HG02943 (cell line): ENCODE measurements at regions not wholly inside any gene's neighbourhood (a gene's known extent, or its start where the extent isn't known, plus 50 kb on each side); places are given as distances from the start of the nearest gene placed in this dataset.

Experiments used
- ATAC-seq: cut with Tn5 transposase; IDR thresholded peaks from one replicate; pipeline ENCODE4 v1.9.1; 2021; ENCODE audit warnings: mild to moderate bottlenecking, low read depth, moderate library complexity; ENCODE audit not compliant: unreplicated experiment

DNA sequence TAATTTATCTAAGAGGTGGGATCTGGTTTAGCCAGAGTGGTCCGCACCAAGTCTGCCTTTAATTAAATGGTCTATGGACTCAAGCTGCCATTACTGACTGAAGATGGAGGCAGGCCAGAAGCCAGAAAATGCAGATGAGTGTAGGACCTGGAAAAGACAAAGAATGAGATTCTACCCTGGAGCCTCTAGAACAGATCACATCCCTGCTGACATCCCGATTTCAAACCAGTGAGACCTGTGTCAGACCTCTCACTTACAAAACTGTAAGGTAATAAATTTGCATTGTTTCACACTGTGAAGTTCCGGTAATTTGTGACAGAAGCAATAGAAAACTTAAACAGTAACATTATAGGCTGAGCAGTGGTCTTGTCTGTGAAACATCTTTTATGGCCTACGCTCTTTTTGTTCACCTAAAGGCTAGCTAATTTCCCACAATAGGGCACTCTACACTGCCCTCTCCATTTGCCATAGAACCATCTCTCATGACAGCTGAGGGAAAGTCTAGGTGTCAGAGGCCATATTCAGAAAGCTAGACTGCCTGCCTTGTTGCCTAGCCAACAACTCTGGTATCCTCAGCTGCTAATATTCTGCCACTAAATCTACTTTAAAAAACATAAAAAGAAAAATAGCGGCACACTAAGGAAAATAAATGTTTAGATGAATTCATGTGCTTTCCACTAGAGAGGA, 1396.2 kb upstream of the PIK3C3 start:
- no peak for ATAC-seq

DNA sequence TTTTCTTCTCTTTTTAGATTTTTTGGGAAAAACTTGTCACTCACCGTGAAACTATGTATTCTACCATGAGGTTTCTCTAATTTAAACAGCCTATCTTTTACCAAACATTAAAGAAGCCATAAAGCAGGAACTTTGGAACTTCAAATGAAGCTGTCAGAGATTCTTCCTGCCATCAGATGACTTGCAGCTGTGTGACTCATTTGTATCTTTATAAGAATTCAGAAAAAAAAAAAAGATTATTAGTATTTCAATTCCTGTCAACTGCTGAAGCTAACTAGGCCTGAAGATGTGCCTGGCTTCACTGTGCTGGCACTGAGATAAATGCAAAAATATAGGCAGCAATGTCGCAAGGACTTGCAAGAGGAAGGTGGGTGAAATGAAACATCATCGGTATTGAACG, 1399.1 kb upstream of the PIK3C3 start:
- ATAC-seq: no peak

DNA sequence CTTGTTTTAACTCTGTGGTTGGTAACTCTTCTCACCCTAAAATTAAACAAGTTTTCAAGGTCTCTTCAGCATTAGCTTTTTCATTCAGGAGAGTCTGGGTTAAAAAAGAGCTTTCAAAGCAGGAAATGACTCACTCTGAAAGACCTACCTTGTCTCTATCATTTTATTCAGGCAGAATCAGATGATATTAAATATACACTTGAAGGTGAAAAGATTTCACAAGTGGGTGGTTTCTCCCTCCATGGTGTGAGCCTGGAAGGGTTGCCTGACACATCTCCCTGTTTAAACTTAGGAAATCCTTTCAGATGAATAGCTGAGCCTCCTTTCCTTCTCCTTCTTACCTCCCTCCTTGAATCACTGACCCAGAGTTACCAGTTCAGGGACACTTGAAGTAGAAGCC, 1402.0 kb upstream of the PIK3C3 start:
- no peak for ATAC-seq

DNA sequence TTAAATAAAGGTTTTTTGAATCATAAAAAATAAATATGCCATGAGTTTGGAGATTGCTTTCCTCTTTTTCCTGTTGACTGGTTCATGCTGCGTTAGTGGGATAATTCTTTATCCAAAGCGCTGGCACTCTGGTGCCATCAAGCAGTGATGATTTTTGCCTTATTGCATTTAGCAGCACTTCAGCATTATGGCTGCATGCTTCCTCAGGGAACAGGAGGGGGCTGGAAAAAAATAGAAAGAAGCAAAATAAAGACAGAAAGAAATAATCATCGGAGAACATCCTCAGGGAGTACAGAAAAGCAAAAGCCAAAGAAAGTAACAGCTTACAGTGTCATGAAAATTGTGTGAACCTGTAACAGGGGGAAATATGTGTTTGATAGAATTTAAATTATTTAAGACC, 1408.2 kb upstream of the PIK3C3 start:
- ATAC-seq: no peak

DNA sequence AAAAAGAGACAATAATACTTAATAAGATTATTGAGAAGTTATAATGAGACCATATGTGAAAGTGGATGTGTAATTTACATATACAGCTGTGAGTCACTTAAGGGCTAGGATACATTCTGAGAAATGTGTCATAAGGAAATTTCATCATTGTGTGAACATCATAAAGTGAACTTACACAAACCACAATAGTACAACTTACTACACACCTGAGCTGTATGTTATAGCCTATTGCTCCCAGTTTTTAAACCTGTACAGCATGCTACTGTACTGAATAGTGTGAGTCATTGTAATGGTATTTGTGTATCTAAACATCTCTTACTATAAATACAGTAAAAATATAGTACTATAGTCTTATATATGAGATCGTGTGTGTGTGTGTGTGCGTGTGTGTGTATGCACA, 1420.3 kb upstream of the PIK3C3 start:
- no peak for ATAC-seq

DNA sequence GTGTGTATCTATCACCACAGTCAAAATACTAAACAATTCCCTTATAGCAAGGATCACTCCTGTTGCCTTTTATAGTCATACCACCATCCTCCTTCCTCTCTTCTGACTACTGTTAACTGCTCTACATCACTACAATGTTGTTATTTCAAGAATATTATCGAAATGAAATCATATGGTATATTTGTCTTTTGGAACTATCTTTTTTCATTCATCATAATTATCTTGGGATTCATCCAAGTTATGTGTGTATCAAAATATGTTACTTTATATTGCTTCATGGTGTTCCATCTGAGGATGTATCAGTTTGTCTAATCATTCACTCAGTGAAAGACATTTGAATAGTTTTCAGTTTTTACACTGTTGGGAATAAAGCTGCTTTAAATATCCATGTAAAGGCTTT, 1423.0 kb upstream of the PIK3C3 start:
- ATAC-seq: no peak

DNA sequence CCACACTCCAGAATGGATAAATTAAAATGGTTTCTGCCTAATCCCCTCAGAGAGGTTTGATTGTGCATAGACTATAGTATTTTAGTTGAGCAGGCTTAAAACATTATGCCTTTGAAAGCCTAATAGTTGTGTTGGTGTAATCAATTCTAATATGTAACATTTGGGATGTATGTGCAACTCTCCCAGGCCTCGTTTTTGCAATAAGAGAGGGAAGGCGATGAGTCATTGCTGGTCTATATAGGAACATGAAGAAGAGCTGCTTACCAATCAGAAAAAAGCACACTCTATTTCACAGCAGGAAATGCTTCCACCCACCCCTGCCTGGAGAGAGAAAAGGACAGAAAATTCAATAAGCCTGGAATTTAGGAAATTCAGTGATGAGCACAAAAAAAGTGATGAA, 1424.0 kb upstream of the PIK3C3 start:
- ATAC-seq: no peak

DNA sequence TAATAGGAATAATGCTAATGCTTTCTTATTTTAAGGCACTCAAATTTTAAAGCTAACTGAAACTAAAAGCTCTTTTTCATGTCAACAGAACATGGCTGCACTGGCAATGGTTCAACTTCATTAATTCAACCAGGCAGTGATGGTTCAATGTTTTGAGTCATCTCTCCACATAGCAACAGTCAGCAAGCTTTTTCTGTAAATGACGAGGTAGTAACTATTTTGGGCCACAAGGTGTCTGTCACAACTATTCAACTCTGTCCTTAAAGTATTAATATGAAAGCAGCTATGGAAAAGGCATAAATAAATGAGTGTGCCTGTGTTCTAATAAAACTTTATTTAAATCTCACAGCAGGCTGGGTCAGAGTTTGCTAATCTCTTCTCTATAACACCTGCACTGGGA, 1425.6 kb upstream of the PIK3C3 start:
- no peak for ATAC-seq

DNA sequence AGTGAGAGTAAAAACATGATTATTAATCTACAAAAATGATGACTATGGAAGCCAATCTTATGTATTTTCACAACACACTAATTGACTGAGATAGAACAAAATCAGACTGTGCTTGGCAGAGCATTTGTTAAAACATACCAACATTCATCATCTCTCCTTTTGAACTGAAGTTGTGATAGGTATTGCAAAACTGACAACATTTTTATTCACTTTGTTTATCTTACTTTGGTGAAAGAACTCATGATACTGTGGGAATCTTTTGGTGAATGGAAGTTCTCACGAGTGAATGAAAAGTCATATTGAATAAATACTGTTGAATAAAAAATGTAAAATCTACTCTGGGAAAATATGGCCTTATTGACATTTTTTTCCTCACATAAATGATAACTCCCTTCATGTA, 1430.2 kb upstream of the PIK3C3 start:
- ATAC-seq: no peak

DNA sequence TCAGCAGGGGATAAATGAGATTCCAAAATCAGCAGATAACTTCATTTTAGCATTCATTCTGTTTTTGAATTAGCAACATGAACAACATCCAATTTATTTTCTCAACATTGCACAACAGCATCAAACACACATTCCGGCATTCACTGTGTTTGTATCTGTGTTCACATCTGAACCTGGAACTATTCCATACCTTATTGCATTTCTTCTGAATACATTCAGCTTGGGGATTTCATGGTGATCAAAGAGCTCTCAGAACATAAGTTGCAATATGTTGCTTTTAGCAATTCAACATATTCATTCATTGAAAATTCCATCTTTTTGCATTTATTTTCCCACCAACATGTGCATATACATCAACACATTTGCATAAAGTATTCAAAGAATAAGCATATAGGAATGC, 1431.7 kb upstream of the PIK3C3 start:
- ATAC-seq: no peak

DNA sequence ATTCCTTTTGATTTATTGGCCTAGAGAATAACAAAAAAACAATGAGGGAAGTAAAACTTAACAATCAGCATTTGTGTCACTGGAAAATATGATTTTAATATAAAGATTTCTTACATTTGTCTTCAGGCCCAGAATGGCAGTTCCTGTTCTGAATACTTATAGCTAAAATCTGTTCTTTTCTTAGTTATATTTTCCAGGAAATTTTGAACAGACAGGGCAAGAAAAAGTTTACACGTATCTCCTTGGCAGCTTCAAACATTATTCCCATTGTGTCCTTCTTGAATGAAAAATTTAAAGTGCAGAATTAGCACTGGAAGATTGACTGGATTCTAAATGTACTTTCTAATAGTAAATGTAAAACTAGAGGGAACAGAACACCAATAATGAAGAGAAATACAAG, 1454.0 kb upstream of the PIK3C3 start:
- no peak for ATAC-seq

DNA sequence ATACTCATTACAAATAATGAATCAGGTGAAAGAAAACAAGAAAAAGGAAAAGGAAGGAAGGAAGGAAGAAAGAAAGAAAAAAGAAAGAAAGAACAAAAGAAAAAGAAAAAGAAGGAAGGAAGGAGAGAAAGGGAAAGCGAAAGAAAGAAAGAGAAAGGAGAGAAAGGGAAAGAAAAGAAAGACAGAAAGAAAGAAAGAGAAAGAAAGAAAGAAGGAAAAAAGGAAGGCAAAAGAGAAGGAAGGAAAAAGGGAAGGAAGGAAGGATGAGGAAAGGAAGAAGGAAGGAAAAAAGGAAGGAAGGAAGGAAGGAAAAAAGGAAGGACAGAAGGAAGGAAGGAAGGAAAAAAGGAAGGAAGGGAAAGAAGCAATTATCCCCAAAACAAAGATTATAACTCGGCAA, 1460.4 kb upstream of the PIK3C3 start:
- ATAC-seq: no peak

DNA sequence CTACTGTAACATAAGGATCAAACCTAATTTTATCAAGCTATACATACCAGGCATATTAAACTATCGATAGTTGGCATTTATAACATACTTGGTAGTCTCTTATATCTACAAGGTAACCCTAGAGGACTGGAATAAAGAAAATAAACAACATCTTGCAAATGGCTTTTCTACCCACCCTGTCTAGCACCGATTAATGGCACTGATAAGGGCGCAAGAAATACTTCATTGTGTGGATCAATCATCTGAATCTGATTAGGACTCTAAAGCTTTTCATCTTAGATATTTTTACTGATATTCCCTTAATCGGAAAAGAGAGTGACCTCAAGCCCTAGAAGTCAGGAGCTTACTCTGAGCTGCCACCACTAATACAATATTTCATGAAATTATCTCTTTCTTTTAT, 1461.7 kb upstream of the PIK3C3 start:
- ATAC-seq: no peak

DNA sequence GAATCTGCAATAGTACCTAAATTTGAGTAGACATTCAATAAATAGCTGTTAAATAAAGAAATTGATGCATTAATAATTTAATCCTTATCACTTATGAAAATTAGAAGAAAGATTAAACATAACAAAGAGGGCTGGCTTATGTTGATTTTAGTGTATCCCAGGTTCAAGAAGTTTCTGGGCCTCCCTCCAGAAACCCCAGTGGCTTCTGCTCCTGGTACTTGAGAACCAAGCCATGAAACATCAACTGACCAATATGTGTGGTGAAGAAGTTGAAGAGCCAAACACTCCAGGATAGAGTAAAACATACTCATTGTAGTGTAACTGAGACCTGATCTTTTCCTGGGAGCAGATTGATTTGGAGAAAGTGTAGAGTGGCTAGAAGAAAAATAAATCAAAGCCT, 1465.7 kb upstream of the PIK3C3 start:
- ATAC-seq: no peak

DNA sequence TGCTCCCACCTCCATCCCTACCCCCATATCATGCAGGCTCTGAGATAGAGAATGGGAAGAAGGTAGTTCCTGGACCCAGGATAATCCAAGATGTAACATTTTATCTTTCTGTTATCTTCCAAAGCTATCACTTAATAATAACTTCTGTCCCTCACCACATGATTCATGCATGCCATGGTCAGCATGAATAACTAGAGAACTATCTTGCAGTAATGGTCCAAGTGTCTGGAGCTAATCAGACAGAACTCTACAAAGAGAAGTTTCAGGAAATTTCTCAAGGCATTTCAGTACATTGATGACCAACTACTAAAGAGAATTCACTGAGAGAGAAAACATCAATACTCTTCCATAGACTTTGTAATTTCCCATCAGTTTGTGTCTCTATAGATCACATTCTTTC, 1469.7 kb upstream of the PIK3C3 start:
- ATAC-seq: no peak

DNA sequence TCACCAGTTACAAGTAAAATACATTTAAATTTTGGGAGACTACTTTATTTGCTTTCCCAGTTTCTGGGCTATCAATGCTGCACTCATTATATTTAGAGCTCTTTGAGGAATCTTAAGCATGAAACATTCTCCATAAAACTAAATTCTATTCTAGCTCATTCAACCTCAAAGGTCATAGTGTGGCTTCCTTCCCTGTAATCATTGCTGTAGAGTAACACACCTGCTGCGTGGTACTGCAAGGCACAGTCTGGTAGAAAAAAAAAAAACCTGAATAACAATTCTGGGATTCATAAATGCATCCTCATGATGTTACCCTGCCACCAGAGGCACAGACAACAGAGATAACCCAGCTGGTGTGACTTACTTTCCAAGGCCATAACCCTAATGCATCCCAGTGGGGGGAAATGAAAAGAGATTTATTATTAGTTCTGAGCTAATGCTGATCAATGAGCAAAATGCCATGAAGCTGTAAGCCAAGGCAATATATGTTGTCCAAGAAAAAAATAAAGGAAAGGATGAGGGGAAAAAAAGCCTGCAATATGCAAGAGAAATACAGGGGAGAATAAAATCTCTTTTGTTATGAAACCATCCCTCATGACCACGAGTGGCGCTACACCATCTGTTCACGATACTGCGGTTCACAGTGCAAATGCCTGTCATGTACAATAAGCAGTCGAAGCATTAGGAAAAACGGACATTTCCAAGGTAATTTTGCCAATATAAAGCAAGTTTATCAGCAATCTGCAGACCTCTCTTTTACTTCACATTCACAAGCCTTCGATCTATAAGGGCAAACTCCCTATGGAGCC, 1481.6 kb upstream of the PIK3C3 start:
- ATAC-seq: no peak

DNA sequence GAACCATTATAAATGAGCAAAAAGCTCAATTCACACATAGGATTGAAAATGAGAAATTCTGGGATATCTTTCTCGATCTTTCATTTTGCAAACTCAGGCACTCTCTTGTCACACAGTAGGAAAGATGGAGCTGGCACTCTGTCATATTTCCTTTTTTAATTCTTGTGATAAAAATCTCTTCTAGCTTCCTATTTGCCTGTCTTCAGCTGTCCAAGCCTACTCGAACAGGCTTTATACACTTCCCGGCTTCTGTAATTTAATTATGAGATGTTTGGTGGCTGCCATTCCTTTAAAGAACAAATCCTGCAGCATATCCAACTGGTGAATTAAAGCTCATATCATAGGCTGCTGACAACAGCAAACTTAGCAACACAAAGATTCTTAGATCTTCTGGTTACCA, 1484.3 kb upstream of the PIK3C3 start:
- ATAC-seq: no peak

DNA sequence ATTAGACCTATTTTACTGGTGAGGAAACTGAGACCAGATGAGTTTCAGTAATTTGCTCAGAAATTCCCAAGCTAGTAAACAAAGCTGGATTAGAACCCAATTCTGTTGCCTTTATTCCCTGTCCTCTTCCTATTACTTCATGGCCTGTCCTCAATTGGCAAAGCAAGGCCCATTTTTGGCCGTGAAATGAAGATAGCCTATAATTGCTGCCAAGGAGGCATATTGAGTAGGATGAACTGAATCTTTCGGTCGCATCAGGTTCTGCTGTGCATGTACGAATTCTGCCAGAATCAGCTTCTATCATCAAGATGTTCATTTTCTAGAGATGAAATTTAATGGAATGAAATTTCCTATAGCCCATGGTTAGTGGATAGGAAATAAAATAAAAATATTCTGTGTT, 1485.2 kb upstream of the PIK3C3 start:
- no peak for ATAC-seq

DNA sequence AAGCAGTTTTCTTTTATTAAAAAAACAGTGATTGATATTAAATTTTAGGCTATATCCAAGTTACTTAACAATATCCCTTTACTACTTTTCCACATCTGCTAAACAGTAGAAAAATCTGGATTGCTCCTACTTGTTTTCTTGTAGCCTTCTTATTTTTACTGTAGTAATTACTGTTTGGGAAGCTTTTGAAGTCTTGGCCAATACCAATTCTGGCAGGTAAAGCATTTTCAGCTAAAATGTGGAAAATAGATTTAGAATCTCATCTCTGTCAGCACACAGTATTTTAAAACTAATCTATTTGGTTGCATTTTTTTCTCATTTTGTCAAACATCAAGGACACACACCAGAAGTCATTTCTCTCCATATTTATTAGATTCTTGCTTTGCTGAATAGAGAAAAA, 1485.7 kb upstream of the PIK3C3 start:
- ATAC-seq: no peak

DNA sequence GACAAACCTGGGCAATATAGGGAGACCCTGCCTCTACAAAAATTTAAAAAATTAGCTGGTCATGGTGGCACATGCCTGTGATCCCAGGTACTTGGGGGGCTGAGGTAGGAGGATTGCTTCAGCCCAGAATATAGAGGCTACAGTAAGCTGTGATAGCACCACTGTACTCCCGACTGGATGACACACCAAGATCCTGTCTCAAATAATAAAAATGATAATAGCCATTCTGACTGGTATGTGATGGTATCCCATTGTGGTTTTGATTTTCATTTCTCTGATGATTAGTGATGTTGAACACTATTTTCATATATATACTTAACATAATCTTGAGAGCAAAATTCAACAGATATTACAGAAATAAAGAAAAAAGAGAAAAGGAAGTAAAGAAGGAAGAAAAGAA, 1491.0 kb upstream of the PIK3C3 start:
- no peak for ATAC-seq

DNA sequence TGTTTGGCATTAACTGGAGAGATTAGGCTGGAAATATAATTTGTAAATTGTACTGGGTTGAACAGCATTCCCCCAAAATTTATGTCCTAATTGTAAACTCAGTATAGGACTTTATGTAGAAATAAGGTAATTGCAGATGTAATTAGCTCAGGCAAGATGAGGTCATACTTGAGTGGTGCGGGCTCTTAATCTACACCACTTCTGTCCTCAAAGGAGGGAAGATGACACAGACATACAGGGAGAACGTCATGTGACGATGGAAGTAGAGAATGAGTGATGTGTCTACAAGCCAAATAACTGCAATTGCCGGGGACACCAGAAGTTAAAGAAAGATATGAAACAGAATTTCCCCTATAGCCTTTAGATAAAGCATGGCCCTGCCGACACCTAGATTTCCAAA, 1501.1 kb upstream of the PIK3C3 start:
- ATAC-seq: no peak

DNA sequence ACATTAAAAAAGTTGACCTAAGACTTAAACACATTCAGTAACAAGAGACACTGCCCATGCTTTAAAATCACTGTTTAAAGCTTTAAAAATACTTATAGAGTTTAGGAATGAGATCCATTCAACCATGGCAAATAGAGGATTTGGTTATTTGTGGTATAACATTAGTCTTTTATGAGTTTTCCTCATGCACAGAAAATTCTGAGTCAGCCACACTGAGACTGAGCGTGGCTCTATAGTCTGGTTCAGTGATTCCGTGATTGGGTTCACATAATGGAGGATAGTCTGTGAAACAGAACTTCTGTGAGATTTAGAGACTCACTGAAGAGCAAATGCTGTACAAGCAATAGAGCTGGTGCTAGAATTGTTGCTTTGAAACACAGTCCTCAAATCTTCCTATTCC, 1502.4 kb upstream of the PIK3C3 start:
- ATAC-seq: no peak
